KMS-11 (cell line): ENCODE measurements at regions not wholly inside any gene's neighbourhood (a gene's known extent, or its start where the extent isn't known, plus 50 kb on each side); places are given as distances from the start of the nearest gene placed in this dataset.

ENCODE experiments used
- H2AFZ ChIP-seq: fragments of 200-600 bp; sonication (generic); 2 replicates; pipeline ENCODE4 v1.6.1; 2016; ENCODE audit warnings: antibody characterized with exemption, mixed run types, low read depth
- H3K27ac ChIP-seq: fragments of 200-600 bp; sonication (generic); 2 replicates; pipeline ENCODE4 v1.6.1; 2016; ENCODE audit warnings: mild to moderate bottlenecking, mixed run types
- H3K27me3 ChIP-seq: fragments of 200-600 bp; sonication (generic); 2 replicates; pipeline ENCODE4 v1.6.1; 2017; ENCODE audit warnings: mild to moderate bottlenecking, low read depth, mixed run types, moderate library complexity; ENCODE audit not compliant: insufficient read depth
- H3K36me3 ChIP-seq: fragments of 200-600 bp; sonication (generic); 2 replicates; pipeline ENCODE4 v1.6.1; 2017; ENCODE audit warnings: mild to moderate bottlenecking, mixed run types; ENCODE audit not compliant: insufficient read depth
- H3K4me1 ChIP-seq: fragments of 200-600 bp; sonication (generic); 2 replicates; pipeline ENCODE4 v1.6.1; 2016; ENCODE audit warnings: mild to moderate bottlenecking, low read depth, mixed run types; ENCODE audit not compliant: poor library complexity, severe bottlenecking
- H3K4me2 ChIP-seq: fragments of 200-600 bp; sonication (generic); 2 replicates; pipeline ENCODE4 v1.7.0; 2016; ENCODE audit warnings: mild to moderate bottlenecking, mixed run types
- H3K4me3 ChIP-seq: fragments of 200-600 bp; sonication (generic); IDR thresholded peaks from 2 replicates; pipeline ENCODE4 v1.6.1; 2017; ENCODE audit warnings: low read depth, low read length, mixed read lengths; ENCODE audit not compliant: insufficient read depth
- H3K79me2 ChIP-seq: fragments of 200-600 bp; sonication (generic); 2 replicates; pipeline ENCODE4 v1.6.1; 2016; ENCODE audit warnings: low read depth, mixed run types; ENCODE audit not compliant: insufficient read depth
- H3K9ac ChIP-seq: fragments of 200-600 bp; sonication (generic); 2 replicates; pipeline ENCODE4 v1.6.1; 2016; ENCODE audit warnings: mild to moderate bottlenecking, mixed run types
- H4K20me1 ChIP-seq: fragments of 200-600 bp; sonication (generic); 2 replicates; pipeline ENCODE4 v1.6.1; 2016; ENCODE audit warnings: mild to moderate bottlenecking, mixed run types; ENCODE audit not compliant: insufficient read depth
- TF ChIP-seq, protein P1 (sequence below): fragments of 200-600 bp; sonication (generic); conservative IDR thresholded peaks from 2 replicates; pipeline ENCODE4 v1.6.1; 2017; ENCODE audit warnings: low read depth, mild to moderate bottlenecking, antibody characterized with exemption, low read length, moderate library complexity, mixed read lengths

DNA sequence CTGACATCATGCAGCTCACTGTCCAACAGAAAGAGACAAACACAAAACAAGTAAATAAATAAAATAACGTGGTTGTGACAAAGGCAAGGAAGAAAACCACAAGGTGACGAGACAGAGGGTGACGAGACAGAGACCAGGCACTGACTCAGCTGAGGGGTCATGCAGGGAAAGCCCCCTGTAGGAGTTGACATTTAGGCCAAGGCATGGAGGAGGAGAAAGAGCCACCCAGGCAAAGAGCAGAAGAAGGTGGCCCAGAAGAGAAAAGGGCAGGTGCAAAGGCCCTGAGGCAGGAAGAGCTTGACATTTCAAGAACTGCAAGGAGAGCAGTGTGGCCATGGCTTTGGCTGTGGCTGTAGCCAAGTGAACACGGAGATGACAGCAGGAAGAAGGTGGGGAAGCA lies 65.1 kb upstream of the ID3 start:
- Histone ChIP-seq H3K9ac (no peak overlapping the region), H2AFZ (no peak overlapping the region), H4K20me1 (no peaks in the 10 kb centered on the region), H3K27me3 (peaks cover 8% of the 10 kb centered on the region; the same call in 1 of the 2 replicates), H3K79me2 (no peaks in the 10 kb centered on the region), H3K4me1 (peaks cover 23% of the 10 kb centered on the region), H3K4me3 (no peak overlapping the region), H3K36me3 (no peaks in the 10 kb centered on the region), H3K4me2 (no peak overlapping the region), H3K27ac (no peak overlapping the region)
- TF ChIP-seq, protein P1, sequence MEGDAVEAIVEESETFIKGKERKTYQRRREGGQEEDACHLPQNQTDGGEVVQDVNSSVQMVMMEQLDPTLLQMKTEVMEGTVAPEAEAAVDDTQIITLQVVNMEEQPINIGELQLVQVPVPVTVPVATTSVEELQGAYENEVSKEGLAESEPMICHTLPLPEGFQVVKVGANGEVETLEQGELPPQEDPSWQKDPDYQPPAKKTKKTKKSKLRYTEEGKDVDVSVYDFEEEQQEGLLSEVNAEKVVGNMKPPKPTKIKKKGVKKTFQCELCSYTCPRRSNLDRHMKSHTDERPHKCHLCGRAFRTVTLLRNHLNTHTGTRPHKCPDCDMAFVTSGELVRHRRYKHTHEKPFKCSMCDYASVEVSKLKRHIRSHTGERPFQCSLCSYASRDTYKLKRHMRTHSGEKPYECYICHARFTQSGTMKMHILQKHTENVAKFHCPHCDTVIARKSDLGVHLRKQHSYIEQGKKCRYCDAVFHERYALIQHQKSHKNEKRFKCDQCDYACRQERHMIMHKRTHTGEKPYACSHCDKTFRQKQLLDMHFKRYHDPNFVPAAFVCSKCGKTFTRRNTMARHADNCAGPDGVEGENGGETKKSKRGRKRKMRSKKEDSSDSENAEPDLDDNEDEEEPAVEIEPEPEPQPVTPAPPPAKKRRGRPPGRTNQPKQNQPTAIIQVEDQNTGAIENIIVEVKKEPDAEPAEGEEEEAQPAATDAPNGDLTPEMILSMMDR: no peak

DNA sequence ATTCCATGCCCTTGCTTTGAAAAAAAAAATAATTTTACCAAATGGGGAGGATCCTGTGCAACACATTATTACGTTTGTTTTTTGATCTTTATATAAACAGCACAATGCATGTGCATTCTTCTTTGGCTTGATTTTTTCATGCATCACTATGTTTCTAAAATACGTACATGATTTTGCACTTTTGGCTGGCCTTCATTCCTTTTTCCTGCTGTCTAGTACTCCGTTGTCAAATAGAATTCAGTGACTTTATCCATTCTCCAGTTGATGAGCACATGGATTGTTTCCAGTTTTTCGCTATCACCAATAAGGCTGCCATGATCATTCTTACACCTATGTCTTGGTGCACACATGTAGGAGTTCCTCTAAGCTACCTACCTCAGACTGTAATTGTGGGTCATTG lies 63.0 kb upstream of the ID3 start:
- Histone ChIP-seq H4K20me1 (no peaks in the 10 kb centered on the region), H3K9ac (no peak overlapping the region), H2AFZ (no peak overlapping the region), H3K4me3 (no peak overlapping the region), H3K4me1 (peaks cover 29% of the 10 kb centered on the region), H3K27ac (no peak overlapping the region), H3K36me3 (no peaks in the 10 kb centered on the region), H3K79me2 (no peaks in the 10 kb centered on the region), H3K27me3 (peaks cover 8% of the 10 kb centered on the region; the same call in 1 of the 2 replicates), H3K4me2 (no peak overlapping the region)
- TF ChIP-seq, protein P1: no peak

DNA sequence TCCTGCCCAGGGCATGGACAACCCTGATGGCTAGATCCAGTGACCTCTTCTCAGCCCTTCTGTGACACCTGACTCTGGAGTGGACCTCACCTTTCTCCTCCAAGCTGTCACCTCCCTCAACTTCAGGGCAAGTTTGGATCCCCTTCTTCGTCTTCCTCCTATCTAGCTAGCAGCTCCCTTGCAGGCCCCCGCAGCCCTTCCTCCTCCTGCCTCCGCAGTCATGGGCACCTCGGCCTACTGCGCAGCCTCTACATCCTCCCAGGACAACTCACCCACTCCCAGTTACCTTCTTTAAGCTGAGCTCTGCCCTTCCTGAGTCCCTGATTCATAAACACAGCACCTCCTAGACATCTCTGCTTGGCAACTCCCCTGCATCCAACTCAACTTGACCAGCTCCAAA lies 61.3 kb upstream of the ID3 start:
- Histone ChIP-seq H3K4me3 (peak overlapping the region; percentile 3), H3K9ac (no peak overlapping the region), H3K27me3 (peaks cover 8% of the 10 kb centered on the region; the same call in 1 of the 2 replicates), H3K36me3 (no peaks in the 10 kb centered on the region), H2AFZ (no peak overlapping the region), H3K4me1 (peaks cover 29% of the 10 kb centered on the region), H4K20me1 (no peaks in the 10 kb centered on the region), H3K4me2 (no peak overlapping the region; the same call in 1 of the 2 replicates), H3K27ac (no peak overlapping the region), H3K79me2 (no peaks in the 10 kb centered on the region)
- TF ChIP-seq, protein P1: no peak

- Histone ChIP-seq H2AFZ (peak overlapping the region; percentile 77), H3K4me2 (peak overlapping the region; percentile 92), H3K27me3 (peaks cover 8% of the 10 kb centered on the region; the same call in 1 of the 2 replicates), H3K27ac (no peak overlapping the region), H4K20me1 (no peaks in the 10 kb centered on the region), H3K79me2 (no peaks in the 10 kb centered on the region), H3K36me3 (no peaks in the 10 kb centered on the region), H3K4me1 (peaks cover 30% of the 10 kb centered on the region), H3K9ac (no peak overlapping the region; the same call in 1 of the 2 replicates), H3K4me3 (peak overlapping the region; percentile 40)
- TF ChIP-seq, protein P1: no peak
These were observed 60.2 kb upstream of the ID3 start for GRCh38 chr1:23619299-23620188.
